Loucy (cell line): ENCODE measurements at regions not wholly inside any gene's neighbourhood (a gene's known extent, or its start where the extent isn't known, plus 50 kb on each side); places are given as distances from the start of the nearest gene placed in this dataset.

Source experiments
- EZH2phosphoT487 ChIP-seq: fragments of 200-600 bp; IDR thresholded peaks from 2 replicates; pipeline ENCODE4 v1.6.1; 2018; ENCODE audit warnings: antibody characterized with exemption, mild to moderate bottlenecking, moderate library complexity, borderline replicate concordance
- TF ChIP-seq, protein P1 (sequence below): fragments of 200-600 bp; sonication (generic); conservative IDR thresholded peaks from 2 replicates; pipeline ENCODE4 v1.5.1; 2014; ENCODE audit warnings: mild to moderate bottlenecking, antibody characterized with exemption, low read length

- TF ChIP-seq, protein P1, sequence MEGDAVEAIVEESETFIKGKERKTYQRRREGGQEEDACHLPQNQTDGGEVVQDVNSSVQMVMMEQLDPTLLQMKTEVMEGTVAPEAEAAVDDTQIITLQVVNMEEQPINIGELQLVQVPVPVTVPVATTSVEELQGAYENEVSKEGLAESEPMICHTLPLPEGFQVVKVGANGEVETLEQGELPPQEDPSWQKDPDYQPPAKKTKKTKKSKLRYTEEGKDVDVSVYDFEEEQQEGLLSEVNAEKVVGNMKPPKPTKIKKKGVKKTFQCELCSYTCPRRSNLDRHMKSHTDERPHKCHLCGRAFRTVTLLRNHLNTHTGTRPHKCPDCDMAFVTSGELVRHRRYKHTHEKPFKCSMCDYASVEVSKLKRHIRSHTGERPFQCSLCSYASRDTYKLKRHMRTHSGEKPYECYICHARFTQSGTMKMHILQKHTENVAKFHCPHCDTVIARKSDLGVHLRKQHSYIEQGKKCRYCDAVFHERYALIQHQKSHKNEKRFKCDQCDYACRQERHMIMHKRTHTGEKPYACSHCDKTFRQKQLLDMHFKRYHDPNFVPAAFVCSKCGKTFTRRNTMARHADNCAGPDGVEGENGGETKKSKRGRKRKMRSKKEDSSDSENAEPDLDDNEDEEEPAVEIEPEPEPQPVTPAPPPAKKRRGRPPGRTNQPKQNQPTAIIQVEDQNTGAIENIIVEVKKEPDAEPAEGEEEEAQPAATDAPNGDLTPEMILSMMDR, result no peak
- TF ChIP-seq EZH2phosphoT487, result no peak
Observed at GRCh38 chr22:34567367-34567766, 498.6 kb upstream of the ISX start.
